Hepatocyte (in vitro differentiated cells): ENCODE measurements at regions not wholly inside any gene's neighbourhood (a gene's known extent, or its start where the extent isn't known, plus 50 kb on each side); places are given as distances from the start of the nearest gene placed in this dataset.

Experiments
- CTCF ChIP-seq: fragments of 200-600 bp; sonication (generic); IDR thresholded peaks from 2 replicates; pipeline ENCODE4 v1.5.1; 2016; ENCODE audit warnings: antibody characterized with exemption, mild to moderate bottlenecking; ENCODE audit not compliant: poor library complexity
- EZH2phosphoT487 ChIP-seq: fragments of 200-600 bp; sonication (generic); IDR thresholded peaks from one replicate; pipeline ENCODE4 v1.6.1; 2018; ENCODE audit warnings: antibody characterized with exemption, mild to moderate bottlenecking, low read depth, moderate library complexity; ENCODE audit not compliant: unreplicated experiment, severe bottlenecking

- TF ChIP-seq EZH2phosphoT487, result no peak
- TF ChIP-seq CTCF, result no peak
These were observed 149.3 kb downstream of the RPLP1 start for GRCh38 chr15:69601711-69602504.
